Pulmonary artery endothelial cell (primary cell): ENCODE measurements at regions not wholly inside any gene's neighbourhood (a gene's known extent, or its start where the extent isn't known, plus 50 kb on each side); places are given as distances from the start of the nearest gene placed in this dataset.

Source experiments
- DNase-seq: peaks from one replicate; pipeline ENCODE4 v3.0.0-alpha.2; 2011; ENCODE audit warnings: low read depth, low spot score

- no peak for DNase-seq
Measured at GRCh38 chr10:130655313-130656186, 519.4 kb downstream of the GLRX3 start.

- DNase-seq, result no peak
Measured at GRCh38 chr10:130656187-130656575, 520.0 kb downstream of the GLRX3 start.

- DNase-seq, result no peak
Measured at GRCh38 chr10:130656582-130657133, 520.5 kb downstream of the GLRX3 start.

GRCh38 chr10:130658687-130659290 lies 522.6 kb downstream of the GLRX3 start:
- DNase-seq, result no peak

GRCh38 chr10:130659528-130659927 lies 523.3 kb downstream of the GLRX3 start:
- no peak for DNase-seq

GRCh38 chr10:130660266-130660665 lies 524.1 kb downstream of the GLRX3 start:
- DNase-seq, result no peak

GRCh38 chr10:130661419-130661818 lies 525.2 kb downstream of the GLRX3 start:
- DNase-seq, result no peak

GRCh38 chr10:130662775-130663174 lies 526.6 kb downstream of the GLRX3 start:
- DNase-seq, result no peak

- DNase-seq, result no peak
Measured at GRCh38 chr10:130664526-130664925, 528.3 kb downstream of the GLRX3 start.

GRCh38 chr10:130666215-130666614 lies 530.0 kb downstream of the GLRX3 start:
- no peak for DNase-seq

GRCh38 chr10:130686689-130687300 lies 550.6 kb downstream of the GLRX3 start:
- no peak for DNase-seq

GRCh38 chr10:130687566-130687965 lies 551.4 kb downstream of the GLRX3 start:
- no peak for DNase-seq

- DNase-seq, result no peak
Measured at GRCh38 chr10:130689743-130690626, 553.8 kb downstream of the GLRX3 start.

GRCh38 chr10:130691776-130692175 lies 555.6 kb downstream of the GLRX3 start:
- DNase-seq, result no peak

GRCh38 chr10:130696870-130697269 lies 560.7 kb downstream of the GLRX3 start:
- no peak for DNase-seq

- DNase-seq, result no peak
Measured at GRCh38 chr10:130707389-130707979, 571.3 kb downstream of the GLRX3 start.

GRCh38 chr10:130708465-130709070 lies 572.4 kb downstream of the GLRX3 start:
- DNase-seq, result no peak

GRCh38 chr10:130709415-130709814 lies 573.2 kb downstream of the GLRX3 start:
- DNase-seq, result no peak

GRCh38 chr10:130711072-130711471 lies 574.9 kb downstream of the GLRX3 start:
- DNase-seq, result no peak

GRCh38 chr10:130713135-130713534 lies 576.9 kb downstream of the GLRX3 start:
- no peak for DNase-seq
